Brain microvascular endothelial cell (primary cell): ENCODE measurements at regions not wholly inside any gene's neighbourhood (a gene's known extent, or its start where the extent isn't known, plus 50 kb on each side); places are given as distances from the start of the nearest gene placed in this dataset.
"Not testable (repeated sequence)": the region's sequence is repeated elsewhere in the genome, so short reads cannot be mapped to it uniquely, and the experiment has no call there.

ENCODE experiments used
- DNase-seq: peaks from one replicate; pipeline ENCODE4 v3.0.0-alpha.2; 2020
- H3K27ac ChIP-seq: fragments of 250-450 bp; sonication (Bioruptor Pico); 2 replicates; pipeline ENCODE4 v1.5.1; 2020; ENCODE audit warnings: mild to moderate bottlenecking, moderate library complexity
- H3K27me3 ChIP-seq: fragments of 250-450 bp; sonication (Bioruptor Pico); replicated peaks from 2 replicates; pipeline ENCODE4 v1.5.1; 2020; ENCODE audit warnings: mild to moderate bottlenecking
- H3K36me3 ChIP-seq: fragments of 250-450 bp; sonication (Bioruptor Pico); replicated peaks from 2 replicates; pipeline ENCODE4 v1.5.1; 2020; ENCODE audit warnings: mild to moderate bottlenecking
- H3K4me3 ChIP-seq: 2 replicates; pipeline ENCODE4 v1.5.1; 2011; ENCODE audit warnings: low read depth, mild to moderate bottlenecking, control low read depth, low read length, moderate library complexity
- in situ Hi-C: cut with HindIII; loops from 2 replicates; pipeline ENCODE4 v1.10.0; 2017; ENCODE audit warnings: low sequenced_read_pairs, low pct_ligation_motif_present
- TF ChIP-seq, protein P1 (sequence below): IDR thresholded peaks from 2 replicates; pipeline ENCODE4 v1.5.1; 2011; ENCODE audit warnings: low read depth, mild to moderate bottlenecking, moderate library complexity, low read length, control low read depth, inconsistent platforms; ENCODE audit errors: missing control alignments

GRCh38 chr3:81080608-81081007 lies 680.8 kb downstream of the GBE1 start:
- H3K36me3 ChIP-seq, result no peaks in the 10 kb centered on the region
- no peak for DNase-seq
- in situ Hi-C loops, result no loop called here
- no peaks in the 10 kb centered on the region for H3K27me3 ChIP-seq
- H3K4me3 ChIP-seq, result no peak overlapping the region
- no peak overlapping the region for H3K27ac ChIP-seq
- TF ChIP-seq, protein P1, sequence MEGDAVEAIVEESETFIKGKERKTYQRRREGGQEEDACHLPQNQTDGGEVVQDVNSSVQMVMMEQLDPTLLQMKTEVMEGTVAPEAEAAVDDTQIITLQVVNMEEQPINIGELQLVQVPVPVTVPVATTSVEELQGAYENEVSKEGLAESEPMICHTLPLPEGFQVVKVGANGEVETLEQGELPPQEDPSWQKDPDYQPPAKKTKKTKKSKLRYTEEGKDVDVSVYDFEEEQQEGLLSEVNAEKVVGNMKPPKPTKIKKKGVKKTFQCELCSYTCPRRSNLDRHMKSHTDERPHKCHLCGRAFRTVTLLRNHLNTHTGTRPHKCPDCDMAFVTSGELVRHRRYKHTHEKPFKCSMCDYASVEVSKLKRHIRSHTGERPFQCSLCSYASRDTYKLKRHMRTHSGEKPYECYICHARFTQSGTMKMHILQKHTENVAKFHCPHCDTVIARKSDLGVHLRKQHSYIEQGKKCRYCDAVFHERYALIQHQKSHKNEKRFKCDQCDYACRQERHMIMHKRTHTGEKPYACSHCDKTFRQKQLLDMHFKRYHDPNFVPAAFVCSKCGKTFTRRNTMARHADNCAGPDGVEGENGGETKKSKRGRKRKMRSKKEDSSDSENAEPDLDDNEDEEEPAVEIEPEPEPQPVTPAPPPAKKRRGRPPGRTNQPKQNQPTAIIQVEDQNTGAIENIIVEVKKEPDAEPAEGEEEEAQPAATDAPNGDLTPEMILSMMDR, result no peak

GRCh38 chr3:81072591-81072990 lies 688.9 kb downstream of the GBE1 start:
- Histone ChIP-seq H3K4me3 (no peak overlapping the region), H3K36me3 (no peaks in the 10 kb centered on the region), H3K27me3 (no peaks in the 10 kb centered on the region), H3K27ac (no peak overlapping the region)
- in situ Hi-C loops, result no loop called here
- TF ChIP-seq, protein P1, result no peak
- DNase-seq, result no peak

DNA sequence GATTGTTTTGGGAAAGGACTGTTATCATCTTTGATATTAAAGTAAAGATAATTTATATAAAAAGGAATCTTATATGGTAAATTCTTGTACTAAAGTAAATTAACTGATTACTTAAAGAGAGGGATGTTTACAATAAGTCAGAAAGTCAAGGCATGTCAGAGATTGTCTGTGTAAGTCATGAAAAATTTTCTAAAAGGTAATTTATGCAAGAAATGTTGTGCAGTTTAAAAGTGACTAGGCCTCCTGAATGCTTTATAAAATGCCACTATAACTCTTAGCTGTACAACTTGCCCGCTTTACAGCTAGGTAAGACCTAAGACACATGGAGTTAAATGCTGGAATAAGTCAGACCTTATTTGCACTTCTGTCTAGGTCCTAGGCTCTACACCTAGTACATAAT lies 692.9 kb downstream of the GBE1 start:
- in situ Hi-C loops, result no loop called here
- TF ChIP-seq, protein P1, result no peak
- Histone ChIP-seq H3K27ac (no peak overlapping the region), H3K27me3 (no peaks in the 10 kb centered on the region), H3K4me3 (no peak overlapping the region), H3K36me3 (no peaks in the 10 kb centered on the region)
- DNase-seq, result no peak

DNA sequence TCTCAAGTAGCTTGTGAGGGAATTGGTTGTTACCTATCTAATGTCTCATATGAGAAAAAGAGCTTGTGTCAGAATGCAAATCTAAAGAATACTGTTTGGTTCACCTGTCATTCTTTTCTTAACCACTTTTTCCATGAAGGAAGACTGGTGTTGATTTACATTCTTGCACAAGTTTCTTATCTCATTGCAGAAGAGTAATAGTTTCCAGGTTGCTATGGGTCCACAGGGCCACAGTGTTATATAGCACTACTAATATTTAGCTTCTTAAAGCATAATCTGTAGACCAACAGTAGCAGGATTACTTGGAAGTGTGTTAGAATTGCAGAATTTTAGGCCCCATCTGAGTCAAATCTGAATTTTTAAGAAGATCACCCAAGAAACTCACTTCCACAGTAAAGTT lies 697.5 kb downstream of the GBE1 start:
- in situ Hi-C loops, result no loop called here
- Histone ChIP-seq H3K36me3 (no peaks in the 10 kb centered on the region), H3K4me3 (no peak overlapping the region), H3K27me3 (no peaks in the 10 kb centered on the region), H3K27ac (no peak overlapping the region)
- DNase-seq, result no peak
- TF ChIP-seq, protein P1, result no peak

DNA sequence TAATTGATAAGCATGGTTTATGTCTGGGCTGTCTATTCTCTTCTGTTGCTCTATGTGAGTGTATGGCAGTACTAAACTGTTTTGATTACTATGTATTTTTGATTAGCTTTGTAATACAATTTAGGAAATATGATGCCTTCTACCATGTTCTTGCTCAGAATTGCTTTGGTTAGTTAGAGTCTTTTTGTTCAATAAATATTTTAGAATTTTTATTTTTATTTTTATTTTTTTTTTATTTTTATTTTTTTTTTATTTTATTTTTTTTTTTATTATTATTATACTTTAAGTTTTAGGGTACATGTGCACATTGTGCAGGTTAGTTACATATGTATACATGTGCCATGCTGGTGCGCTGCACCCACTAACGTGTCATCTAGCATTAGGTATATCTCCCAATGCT lies 710.3 kb downstream of the GBE1 start:
- H3K27ac ChIP-seq, in situ Hi-C loops, H3K36me3 ChIP-seq, H3K27me3 ChIP-seq, DNase-seq, H3K4me3 ChIP-seq: not testable (repeated sequence)

- TF ChIP-seq, protein P1, result no peak
- no peak for DNase-seq
- Histone ChIP-seq H3K4me3 (no peak overlapping the region), H3K36me3 (no peaks in the 10 kb centered on the region), H3K27me3 (no peaks in the 10 kb centered on the region), H3K27ac (no peak overlapping the region)
- in situ Hi-C loops, result no loop called here
These were observed 713.3 kb downstream of the GBE1 start for GRCh38 chr3:81048058-81048665.
